ENCODE measurements at regions not wholly inside any gene's neighbourhood (a gene's known extent, or its start where the extent isn't known, plus 50 kb on each side); places are given as distances from the start of the nearest gene placed in this dataset.

DNA sequence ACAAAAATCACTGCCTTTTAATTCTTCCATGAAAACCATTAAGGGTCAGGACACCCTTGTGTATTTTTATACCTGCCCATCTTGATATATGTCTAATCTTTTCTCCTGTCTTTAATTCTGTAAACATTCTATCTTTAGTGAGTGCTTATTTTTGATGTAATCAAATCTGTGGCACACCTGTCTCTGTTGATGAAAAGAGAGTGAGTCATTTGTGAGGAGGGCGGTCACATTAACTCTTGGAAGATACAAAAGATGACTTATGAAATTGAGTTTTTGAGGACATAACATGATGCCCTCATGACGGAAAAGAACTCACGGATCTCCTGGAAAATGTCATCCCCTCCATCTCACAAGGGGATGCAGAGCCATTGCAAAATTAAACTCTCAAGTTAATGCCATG is 206.5 kb upstream of the PGR start:
- no peak for ATAC-seq (replicated peaks in 1 of 4)
- H3K27ac Mint-ChIP-seq = no peak overlapping the region
- DNase-seq = no peak
- H3K4me3 ChIP-seq (ENCODE audit: control insufficient read depth in 1 of 2, extremely low read depth in 1 of 2, low read length in 1 of 2) = no peak overlapping the region
- H3K4me1 Mint-ChIP-seq = no peaks in the 10 kb centered on the region
- no peaks in the 10 kb centered on the region for H3K4me1 ChIP-seq (ENCODE audit: control insufficient read depth in 1 of 2, extremely low read depth in 1 of 2, insufficient read depth in 2 of 2, low read length in 2 of 2)
- H3K9me3 ChIP-seq = no peaks in the 10 kb centered on the region
- no peak overlapping the region for H3K27ac ChIP-seq (ENCODE audit: low read length)
- no peaks in the 10 kb centered on the region for H3K27me3 ChIP-seq (replicated peaks in 1 of 2; ENCODE audit: control insufficient read depth in 2 of 2, extremely low read depth in 1 of 2, insufficient read depth in 2 of 2, low read length in 1 of 2)
- peaks cover 10 to 24% (median 16%) of the 10 kb centered on the region in 3 donors for H3K9me3 Mint-ChIP-seq
- no peaks in the 10 kb centered on the region for H3K27me3 Mint-ChIP-seq
- no CpG with 5 or more reads among the region's 3 CpGs for WGBS (ENCODE audit: insufficient coverage)
- H3K4me3 Mint-ChIP-seq = no peak overlapping the region
- no peaks in the 10 kb centered on the region for H3K36me3 Mint-ChIP-seq
- POLR2A ChIA-PET = no interaction called here
- CTCF ChIA-PET = no interaction called here
- no peaks in the 10 kb centered on the region for H3K36me3 ChIP-seq (ENCODE audit: control insufficient read depth in 2 of 2, extremely low read depth in 1 of 2, insufficient read depth in 1 of 2, low read length in 1 of 2)

DNA sequence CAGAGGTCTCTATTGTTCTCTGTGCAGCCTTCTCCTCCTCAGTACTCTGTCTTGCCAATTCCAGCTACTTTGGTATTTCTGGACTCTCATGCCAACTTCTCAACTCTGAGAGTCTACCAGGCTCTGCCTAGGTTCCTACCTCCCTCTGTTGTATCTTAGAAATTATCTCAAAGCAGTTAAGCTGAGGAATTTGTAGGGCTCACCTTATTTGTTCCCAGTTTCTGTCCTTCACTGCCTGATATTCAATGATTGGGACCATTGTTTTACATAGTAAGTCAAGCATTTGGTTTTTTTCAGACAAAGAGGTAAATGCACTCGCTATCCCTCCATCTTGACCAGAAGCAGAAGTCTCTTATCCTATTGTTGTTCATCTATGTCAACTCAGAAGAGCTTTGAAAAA is 205.0 kb upstream of the PGR start:
- Histone ChIP-seq H3K4me1 (ENCODE audit: control insufficient read depth in 1 of 2, extremely low read depth in 1 of 2, insufficient read depth in 2 of 2, low read length in 2 of 2) (no peaks in the 10 kb centered on the region), H3K4me3 (ENCODE audit: control insufficient read depth in 1 of 2, extremely low read depth in 1 of 2, low read length in 1 of 2) (no peak overlapping the region), H3K27ac (ENCODE audit: low read length) (no peak overlapping the region), H3K9me3 (no peaks in the 10 kb centered on the region), H3K36me3 (ENCODE audit: control insufficient read depth in 2 of 2, extremely low read depth in 1 of 2, insufficient read depth in 1 of 2, low read length in 1 of 2) (no peaks in the 10 kb centered on the region), H3K27me3 (replicated peaks in 1 of 2; ENCODE audit: control insufficient read depth in 2 of 2, extremely low read depth in 1 of 2, insufficient read depth in 2 of 2, low read length in 1 of 2) (no peaks in the 10 kb centered on the region)
- no CpG with 5 or more reads among the region's 1 CpG for WGBS (ENCODE audit: insufficient coverage)
- H3K9me3 Mint-ChIP-seq = peaks cover 13 to 28% (median 18%) of the 10 kb centered on the region in 3 donors
- H3K4me3 Mint-ChIP-seq = no peak overlapping the region
- no peaks in the 10 kb centered on the region for H3K4me1 Mint-ChIP-seq
- no peak for ATAC-seq (replicated peaks in 1 of 4)
- no peaks in the 10 kb centered on the region for H3K27me3 Mint-ChIP-seq
- ChIA-PET CTCF (no interaction called here), POLR2A (no interaction called here)
- no peak overlapping the region for H3K27ac Mint-ChIP-seq
- no peak for DNase-seq
- no peaks in the 10 kb centered on the region for H3K36me3 Mint-ChIP-seq

DNA sequence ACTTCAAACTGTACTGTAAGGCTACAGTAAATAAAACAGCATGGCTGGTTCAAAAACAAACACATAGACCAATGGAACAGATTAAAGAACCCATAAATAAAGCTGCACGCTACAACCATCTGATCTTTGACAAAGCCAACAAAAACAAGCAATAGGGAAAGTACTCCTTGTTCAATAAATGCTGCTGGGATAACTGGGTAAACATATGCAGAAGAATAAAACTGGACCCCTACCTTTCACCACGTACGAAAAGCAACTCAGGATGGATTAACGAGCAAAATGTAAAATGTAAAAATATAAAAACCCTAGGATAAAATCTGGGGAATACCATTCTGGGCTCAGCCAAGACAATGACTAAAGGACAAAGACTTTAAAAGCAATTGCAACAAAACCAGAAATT is 201.8 kb upstream of the PGR start:
- Histone ChIP-seq H3K27ac (ENCODE audit: low read length) (no peak overlapping the region), H3K36me3 (ENCODE audit: control insufficient read depth in 2 of 2, extremely low read depth in 1 of 2, insufficient read depth in 1 of 2, low read length in 1 of 2) (no peaks in the 10 kb centered on the region), H3K4me3 (ENCODE audit: control insufficient read depth in 1 of 2, extremely low read depth in 1 of 2, low read length in 1 of 2) (no peak overlapping the region), H3K27me3 (replicated peaks in 1 of 2; ENCODE audit: control insufficient read depth in 2 of 2, extremely low read depth in 1 of 2, insufficient read depth in 2 of 2, low read length in 1 of 2) (no peaks in the 10 kb centered on the region), H3K9me3 (no peaks in the 10 kb centered on the region), H3K4me1 (ENCODE audit: control insufficient read depth in 1 of 2, extremely low read depth in 1 of 2, insufficient read depth in 2 of 2, low read length in 2 of 2) (no peaks in the 10 kb centered on the region)
- DNase-seq (no peak), ATAC-seq (replicated peaks in 1 of 4) (no peak)
- Mint-ChIP-seq H3K4me1 (no peaks in the 10 kb centered on the region), H3K27ac (no peak overlapping the region), H3K9me3 (peaks cover 16 to 19% (median 17%) of the 10 kb centered on the region in 3 donors), H3K4me3 (no peak overlapping the region), H3K27me3 (no peaks in the 10 kb centered on the region), H3K36me3 (no peaks in the 10 kb centered on the region)
- CTCF ChIA-PET = no interaction called here
- POLR2A ChIA-PET = no interaction called here
- no CpG with 5 or more reads among the region's 4 CpGs for WGBS (ENCODE audit: insufficient coverage)

DNA sequence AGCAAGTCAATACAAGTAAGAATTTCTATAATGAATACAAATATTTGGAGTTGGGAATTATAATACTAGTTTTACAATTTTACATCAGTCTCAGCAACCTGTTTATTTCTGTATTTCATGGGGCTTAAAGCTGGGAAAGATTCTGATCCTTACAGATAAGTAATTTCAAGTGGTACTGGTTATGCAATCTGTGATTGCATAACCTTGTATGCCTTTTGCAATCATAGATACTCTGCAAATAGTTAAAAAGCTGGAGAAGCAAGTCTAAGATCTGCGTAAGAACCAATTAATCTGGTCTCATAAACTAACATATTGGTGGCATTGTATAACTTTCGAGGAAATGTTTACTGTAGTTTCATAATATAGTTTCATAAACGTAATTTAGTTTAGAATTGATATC is 198.3 kb upstream of the PGR start:
- no peaks in the 10 kb centered on the region for H3K27me3 Mint-ChIP-seq
- no peak for ATAC-seq (replicated peaks in 1 of 4)
- Histone ChIP-seq H3K9me3 (no peaks in the 10 kb centered on the region), H3K36me3 (ENCODE audit: control insufficient read depth in 2 of 2, extremely low read depth in 1 of 2, insufficient read depth in 1 of 2, low read length in 1 of 2) (no peaks in the 10 kb centered on the region), H3K27me3 (replicated peaks in 1 of 2; ENCODE audit: control insufficient read depth in 2 of 2, extremely low read depth in 1 of 2, insufficient read depth in 2 of 2, low read length in 1 of 2) (no peaks in the 10 kb centered on the region), H3K27ac (ENCODE audit: low read length) (no peak overlapping the region), H3K4me1 (ENCODE audit: control insufficient read depth in 1 of 2, extremely low read depth in 1 of 2, insufficient read depth in 2 of 2, low read length in 2 of 2) (no peaks in the 10 kb centered on the region), H3K4me3 (ENCODE audit: control insufficient read depth in 1 of 2, extremely low read depth in 1 of 2, low read length in 1 of 2) (no peak overlapping the region)
- DNase-seq = no peak
- ChIA-PET CTCF (no interaction called here), POLR2A (no interaction called here)
- no peaks in the 10 kb centered on the region for H3K4me1 Mint-ChIP-seq
- H3K36me3 Mint-ChIP-seq = no peaks in the 10 kb centered on the region
- H3K27ac Mint-ChIP-seq = no peak overlapping the region
- no peak overlapping the region for H3K4me3 Mint-ChIP-seq
- peaks cover 12 to 18% (median 15%) of the 10 kb centered on the region in 3 donors for H3K9me3 Mint-ChIP-seq
- no CpG with 5 or more reads among the region's 3 CpGs for WGBS (ENCODE audit: insufficient coverage)

DNA sequence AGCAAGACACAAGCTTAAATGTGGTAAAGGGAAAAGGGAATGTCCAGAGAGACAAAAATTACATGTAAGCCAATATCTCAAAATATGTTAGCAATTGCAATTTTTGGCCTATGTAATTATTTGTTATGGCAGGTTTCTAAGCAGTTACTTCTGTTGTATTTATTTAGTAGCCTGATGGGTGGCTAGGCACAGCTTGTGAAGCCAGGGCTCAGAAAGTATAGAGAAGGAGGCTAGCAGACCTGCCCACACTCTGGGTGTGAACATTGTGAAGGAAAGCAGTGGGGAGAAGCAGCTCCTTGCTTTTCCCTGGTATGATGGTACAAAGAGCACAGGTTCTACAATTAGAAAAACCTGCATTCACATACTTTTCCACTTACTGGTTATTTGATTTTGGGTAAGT is 196.5 kb upstream of the PGR start:
- POLR2A ChIA-PET = no interaction called here
- Mint-ChIP-seq H3K27ac (no peak overlapping the region), H3K9me3 (peaks cover 6 to 15% (median 8%) of the 10 kb centered on the region in 3 donors), H3K4me1 (no peaks in the 10 kb centered on the region), H3K27me3 (no peaks in the 10 kb centered on the region), H3K4me3 (no peak overlapping the region), H3K36me3 (no peaks in the 10 kb centered on the region)
- no peaks in the 10 kb centered on the region for H3K27me3 ChIP-seq (replicated peaks in 1 of 2; ENCODE audit: control insufficient read depth in 2 of 2, extremely low read depth in 1 of 2, insufficient read depth in 2 of 2, low read length in 1 of 2)
- no peaks in the 10 kb centered on the region for H3K36me3 ChIP-seq (ENCODE audit: control insufficient read depth in 2 of 2, extremely low read depth in 1 of 2, insufficient read depth in 1 of 2, low read length in 1 of 2)
- no peak for DNase-seq
- CTCF ChIA-PET = no interaction called here
- H3K4me3 ChIP-seq (ENCODE audit: control insufficient read depth in 1 of 2, extremely low read depth in 1 of 2, low read length in 1 of 2) = no peak overlapping the region
- H3K4me1 ChIP-seq (ENCODE audit: control insufficient read depth in 1 of 2, extremely low read depth in 1 of 2, insufficient read depth in 2 of 2, low read length in 2 of 2) = no peaks in the 10 kb centered on the region
- H3K27ac ChIP-seq (ENCODE audit: low read length) = no peak overlapping the region
- no peaks in the 10 kb centered on the region for H3K9me3 ChIP-seq
- no peak for ATAC-seq (replicated peaks in 1 of 4)

DNA sequence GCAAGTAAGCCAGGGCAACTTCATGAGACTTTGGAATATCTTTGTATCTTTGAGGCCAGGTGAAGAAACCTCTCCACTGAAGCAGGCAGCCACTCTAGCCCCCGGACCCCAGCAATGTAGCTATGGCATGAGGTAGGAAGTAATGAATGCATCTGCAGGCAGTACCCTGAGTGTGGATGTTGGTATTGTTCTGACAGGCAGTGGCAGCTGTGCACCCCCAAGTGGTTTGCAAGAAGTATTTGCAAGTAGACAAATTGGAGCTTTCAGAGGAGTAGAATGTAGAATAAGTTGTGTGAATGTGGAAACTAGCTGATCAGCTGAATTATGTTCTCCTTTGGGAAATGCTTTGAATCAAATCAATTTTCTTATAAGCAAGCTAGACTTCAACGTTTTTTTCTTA is 194.4 kb upstream of the PGR start:
- no peaks in the 10 kb centered on the region for H3K36me3 Mint-ChIP-seq
- Histone ChIP-seq H3K9me3 (no peaks in the 10 kb centered on the region), H3K4me1 (ENCODE audit: control insufficient read depth in 1 of 2, extremely low read depth in 1 of 2, insufficient read depth in 2 of 2, low read length in 2 of 2) (no peaks in the 10 kb centered on the region), H3K27me3 (replicated peaks in 1 of 2; ENCODE audit: control insufficient read depth in 2 of 2, extremely low read depth in 1 of 2, insufficient read depth in 2 of 2, low read length in 1 of 2) (no peaks in the 10 kb centered on the region), H3K36me3 (ENCODE audit: control insufficient read depth in 2 of 2, extremely low read depth in 1 of 2, insufficient read depth in 1 of 2, low read length in 1 of 2) (no peaks in the 10 kb centered on the region), H3K4me3 (ENCODE audit: control insufficient read depth in 1 of 2, extremely low read depth in 1 of 2, low read length in 1 of 2) (no peak overlapping the region), H3K27ac (ENCODE audit: low read length) (no peak overlapping the region)
- no CpG with 5 or more reads among the region's 2 CpGs for WGBS (ENCODE audit: insufficient coverage)
- H3K27me3 Mint-ChIP-seq = no peaks in the 10 kb centered on the region
- H3K27ac Mint-ChIP-seq = no peak overlapping the region
- POLR2A ChIA-PET = interaction anchor here in 1 of 2 donors (0.6 kb wide), 1 partner anchor 59 kb away, joined by 3 read pairs; no protein-coding TSS in a partner anchor
- H3K9me3 Mint-ChIP-seq = peaks cover 4 to 8% (median 8%) of the 10 kb centered on the region in 3 donors
- H3K4me3 Mint-ChIP-seq = no peak overlapping the region
- no peak for ATAC-seq (replicated peaks in 1 of 4)
- H3K4me1 Mint-ChIP-seq = no peaks in the 10 kb centered on the region
- DNase-seq = no peak
- CTCF ChIA-PET = no interaction called here

DNA sequence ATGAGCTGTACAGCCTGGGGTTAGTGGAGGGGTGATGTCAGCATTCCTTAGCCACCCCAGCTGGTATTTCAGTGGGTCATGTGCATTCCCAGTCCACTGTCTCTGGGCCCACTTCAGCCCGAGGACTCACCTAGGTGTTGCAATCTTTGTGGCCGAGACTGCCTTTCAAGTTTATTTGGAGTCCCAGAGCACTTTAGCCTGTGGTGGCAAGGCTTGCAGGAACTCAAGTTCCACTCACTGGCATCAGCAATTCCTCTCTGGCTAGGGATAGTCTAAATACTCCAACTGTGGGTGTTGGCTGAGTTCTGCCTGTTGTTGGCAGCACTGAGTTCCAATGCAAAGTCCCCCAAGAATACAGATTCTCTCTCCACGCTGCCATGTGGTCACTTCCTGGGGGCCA is 191.6 kb upstream of the PGR start:
- Histone ChIP-seq H3K27ac (ENCODE audit: low read length) (no peak overlapping the region), H3K27me3 (replicated peaks in 1 of 2; ENCODE audit: control insufficient read depth in 2 of 2, extremely low read depth in 1 of 2, insufficient read depth in 2 of 2, low read length in 1 of 2) (no peaks in the 10 kb centered on the region), H3K4me3 (ENCODE audit: control insufficient read depth in 1 of 2, extremely low read depth in 1 of 2, low read length in 1 of 2) (no peak overlapping the region), H3K36me3 (ENCODE audit: control insufficient read depth in 2 of 2, extremely low read depth in 1 of 2, insufficient read depth in 1 of 2, low read length in 1 of 2) (no peaks in the 10 kb centered on the region), H3K4me1 (ENCODE audit: control insufficient read depth in 1 of 2, extremely low read depth in 1 of 2, insufficient read depth in 2 of 2, low read length in 2 of 2) (no peaks in the 10 kb centered on the region), H3K9me3 (no peaks in the 10 kb centered on the region)
- Mint-ChIP-seq H3K4me3 (no peak overlapping the region), H3K36me3 (no peaks in the 10 kb centered on the region), H3K27ac (no peak overlapping the region), H3K4me1 (no peaks in the 10 kb centered on the region), H3K27me3 (no peaks in the 10 kb centered on the region), H3K9me3 (peaks cover 9 to 10% (median 9%) of the 10 kb centered on the region in 3 donors)
- ChIA-PET CTCF (no interaction called here), POLR2A (no interaction called here)
- ATAC-seq (replicated peaks in 1 of 4) (no peak), DNase-seq (no peak)
- WGBS (ENCODE audit: insufficient coverage) = 100% methylated on average over 2 of the region's 3 CpGs

Measured in T-cell (primary cell).